Gastrocnemius medialis (tissue), 4 donors: ENCODE measurements at regions not wholly inside any gene's neighbourhood (a gene's known extent, or its start where the extent isn't known, plus 50 kb on each side); places are given as distances from the start of the nearest gene placed in this dataset.

Source experiments
- ATAC-seq, 2 donors: fragments of 150-250 bp; one replicate each; pipeline ENCODE4 v1.9.1; 2016
- DNase-seq, 2 donors: peaks; one replicate each; pipeline ENCODE4 v3.0.0-alpha.2; 2019
- H3K27ac ChIP-seq, 4 donors: fragments of 200-600 bp; sonication (generic); 1 replicate in 1 of 4; 2 replicates in 3 of 4; pipeline ENCODE4 v1.5.1; 2016 to 2018; ENCODE audit warnings: mild to moderate bottlenecking in 2 of 4, moderate library complexity in 1 of 4
- H3K27me3 ChIP-seq, 3 donors: fragments of 200-600 bp; sonication (generic) in 2 of 3; 1 replicate in 1 of 3; 2 replicates in 2 of 3; pipeline versions ENCODE4 v1.5.1 to v1.6.0; 2016 to 2019; ENCODE audit warnings: mild to moderate bottlenecking in 1 of 3, moderate library complexity in 1 of 3
- H3K36me3 ChIP-seq, 2 donors: fragments of 200-600 bp; sonication (generic) in 1 of 2; one replicate each; pipeline ENCODE4 v1.5.1; 2017 to 2018
- H3K4me1 ChIP-seq, 2 donors: fragments of 200-600 bp; sonication (generic) in 1 of 2; one replicate each; pipeline ENCODE4 v1.5.1; 2016 to 2017; ENCODE audit warnings: mild to moderate bottlenecking in 2 of 2
- H3K4me3 ChIP-seq, 4 donors: fragments of 200-600 bp; sonication (generic) in 3 of 4; 1 replicate in 1 of 4; 2 replicates in 3 of 4; pipeline ENCODE4 v1.5.1; 2016 to 2019; ENCODE audit warnings: mild to moderate bottlenecking in 2 of 4
- H3K9me3 ChIP-seq, 3 donors: fragments of 200-600 bp; sonication (generic) in 2 of 3; 1 replicate in 1 of 3; 2 replicates in 2 of 3; pipeline ENCODE4 v1.5.1; 2016 to 2019
- CTCF ChIP-seq, 5 experiments: fragments of 450-650 bp in 3 of 5; fragments of 200-600 bp in 2 of 5; sonication (generic) in 2 of 5; IDR thresholded peaks in 4 of 5; conservative IDR thresholded peaks in 1 of 5; 1 replicate in 4 of 5; 2 replicates in 1 of 5; pipeline ENCODE4 v1.5.1; 2016 to 2019; ENCODE audit warnings: antibody characterized with exemption in 5 of 5, mild to moderate bottlenecking in 3 of 5, moderate library complexity in 3 of 5
- POLR2A ChIP-seq, 2 donors: fragments of 450-650 bp; IDR thresholded peaks; one replicate each; pipeline ENCODE4 v1.6.1; 2017; ENCODE audit warnings: antibody characterized with exemption in 2 of 2, mild to moderate bottlenecking in 2 of 2, moderate library complexity in 2 of 2
- in situ Hi-C, 4 donors: fragments of 200-750 bp; cut with MboI; loops; one replicate each; pipeline versions ENCODE4 v1.15.0 to v1.8.0; 2017; ENCODE audit warnings: low sequenced_read_pairs in 4 of 4
- intact Hi-C: fragments of 100-400 bp; cut with DNase I; formaldehyde crosslinking; loops from one replicate; pipeline ENCODE4 v1.15.1; 2023; ENCODE audit warnings: low total_unique reads

- DNase-seq (no peak), ATAC-seq (no peak)
- intact Hi-C loops, result no loop called here
- Histone ChIP-seq H3K4me1 (no peaks in the 10 kb centered on the region), H3K4me3 (no peak overlapping the region), H3K27ac (no peak overlapping the region), H3K9me3 (no peaks in the 10 kb centered on the region), H3K36me3 (no peaks in the 10 kb centered on the region), H3K27me3 (no peaks in the 10 kb centered on the region)
- in situ Hi-C loops, result no loop called here
- TF ChIP-seq POLR2A (IDR thresholded peaks at IDR 0.05) (no peak), CTCF (IDR thresholded peaks at IDR 0.05 in 4 of 5, conservative IDR thresholded peaks at IDR 0.05 in 1 of 5) (no peak)
These were observed 87.0 kb upstream of the MAF start for GRCh38 chr16:79687249-79688130.

- H3K27me3 ChIP-seq, result no peaks in the 10 kb centered on the region
- H3K4me3 ChIP-seq, result no peak overlapping the region
- H3K9me3 ChIP-seq, result no peaks in the 10 kb centered on the region
- intact Hi-C loops, result no loop called here
- H3K36me3 ChIP-seq, result no peaks in the 10 kb centered on the region
- H3K4me1 ChIP-seq, result no peaks in the 10 kb centered on the region
- TF ChIP-seq POLR2A (IDR thresholded peaks at IDR 0.05) (no peak), CTCF (IDR thresholded peaks at IDR 0.05 in 4 of 5, conservative IDR thresholded peaks at IDR 0.05 in 1 of 5) (no peak)
- in situ Hi-C loops, result no loop called here
- no peak overlapping the region for H3K27ac ChIP-seq
- DNase-seq (no peak), ATAC-seq (no peak)
These were observed 85.3 kb upstream of the MAF start for GRCh38 chr16:79685871-79686270.

GRCh38 chr16:79679334-79679733 lies 78.8 kb upstream of the MAF start:
- H3K4me1 ChIP-seq, result no peaks in the 10 kb centered on the region
- no peak overlapping the region for H3K27ac ChIP-seq
- no peak overlapping the region for H3K4me3 ChIP-seq
- intact Hi-C loops (no loop called here), in situ Hi-C loops (no loop called here)
- ATAC-seq, result no peak
- TF ChIP-seq POLR2A (IDR thresholded peaks at IDR 0.05) (no peak), CTCF (IDR thresholded peaks at IDR 0.05 in 4 of 5, conservative IDR thresholded peaks at IDR 0.05 in 1 of 5) (no peak)
- no peaks in the 10 kb centered on the region for H3K27me3 ChIP-seq
- no peaks in the 10 kb centered on the region for H3K9me3 ChIP-seq
- no peaks in the 10 kb centered on the region for H3K36me3 ChIP-seq
- DNase-seq, result no peak

GRCh38 chr16:79677799-79678530 lies 77.4 kb upstream of the MAF start:
- Histone ChIP-seq H3K36me3 (no peaks in the 10 kb centered on the region), H3K4me1 (no peaks in the 10 kb centered on the region), H3K9me3 (no peaks in the 10 kb centered on the region), H3K27me3 (no peaks in the 10 kb centered on the region), H3K27ac (no peak overlapping the region), H3K4me3 (no peak overlapping the region)
- DNase-seq, result no peak
- no peak for TF ChIP-seq POLR2A (IDR thresholded peaks at IDR 0.05)
- TF ChIP-seq CTCF (IDR thresholded peaks at IDR 0.05 in 4 of 5, conservative IDR thresholded peaks at IDR 0.05 in 1 of 5), result no peak
- intact Hi-C loops (no loop called here), in situ Hi-C loops (no loop called here)
- ATAC-seq, result no peak
